ENCODE measurements at regions not wholly inside any gene's neighbourhood (a gene's known extent, or its start where the extent isn't known, plus 50 kb on each side); places are given as distances from the start of the nearest gene placed in this dataset.

DNA sequence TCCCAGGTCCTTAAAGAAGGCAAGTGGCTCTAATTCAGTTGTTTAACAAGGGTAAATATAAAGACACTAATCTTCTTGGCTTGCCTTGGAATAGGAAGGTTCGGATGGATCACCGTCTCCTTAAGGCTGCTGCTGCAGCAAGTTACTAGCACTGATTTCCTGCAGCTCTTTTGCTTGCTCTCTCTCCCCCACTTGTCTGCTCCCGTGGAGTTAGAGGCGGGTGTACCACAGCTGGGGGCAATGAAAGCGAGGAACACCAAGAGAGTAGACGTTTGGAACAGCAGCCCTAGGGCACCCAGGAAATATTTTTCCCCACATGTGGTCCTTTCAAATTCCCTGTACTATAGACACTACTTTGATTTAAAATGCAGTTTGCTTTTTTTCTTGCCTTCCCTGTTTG, 202.2 kb downstream of the SH2D1A start:
- TF ChIP-seq POLR2AphosphoS5 (IDR thresholded peaks at IDR 0.05; ENCODE audit: low read depth, low read length) = no peak
- TF ChIP-seq FOXP2 (optimal IDR thresholded peaks at IDR 0.05; ENCODE audit: borderline replicate concordance, extremely low read depth, extremely low read length, insufficient read depth) = no peak
- TF ChIP-seq REST (IDR thresholded peaks at IDR 0.05; ENCODE audit: insufficient read depth in 1 of 2, low read depth in 2 of 2, low read length in 2 of 2) = no peak
- no peak for TF ChIP-seq TAF1 (IDR thresholded peaks at IDR 0.05; ENCODE audit: borderline replicate concordance, insufficient read depth, low read length)
- no peak for TF ChIP-seq SIN3A (IDR thresholded peaks at IDR 0.05; ENCODE audit: borderline replicate concordance, insufficient read depth, low read length)

GRCh38 chrX:124555036-124555595, 208.8 kb downstream of the SH2D1A start:
- TF ChIP-seq FOXP2 (optimal IDR thresholded peaks at IDR 0.05; ENCODE audit: borderline replicate concordance, extremely low read depth, extremely low read length, insufficient read depth) = no peak
- TF ChIP-seq REST (IDR thresholded peaks at IDR 0.05; ENCODE audit: insufficient read depth in 1 of 2, low read depth in 2 of 2, low read length in 2 of 2) = no peak
- TF ChIP-seq SIN3A (IDR thresholded peaks at IDR 0.05; ENCODE audit: borderline replicate concordance, insufficient read depth, low read length) = no peak
- TF ChIP-seq TAF1 (IDR thresholded peaks at IDR 0.05; ENCODE audit: borderline replicate concordance, insufficient read depth, low read length) = no peak
- no peak for TF ChIP-seq POLR2AphosphoS5 (IDR thresholded peaks at IDR 0.05; ENCODE audit: low read depth, low read length)

GRCh38 chrX:124557976-124558375, 211.6 kb downstream of the SH2D1A start:
- TF ChIP-seq POLR2AphosphoS5 (IDR thresholded peaks at IDR 0.05; ENCODE audit: low read depth, low read length) = no peak
- TF ChIP-seq REST (IDR thresholded peaks at IDR 0.05; ENCODE audit: insufficient read depth in 1 of 2, low read depth in 2 of 2, low read length in 2 of 2) = no peak
- TF ChIP-seq TAF1 (IDR thresholded peaks at IDR 0.05; ENCODE audit: borderline replicate concordance, insufficient read depth, low read length) = no peak
- no peak for TF ChIP-seq FOXP2 (optimal IDR thresholded peaks at IDR 0.05; ENCODE audit: borderline replicate concordance, extremely low read depth, extremely low read length, insufficient read depth)
- TF ChIP-seq SIN3A (IDR thresholded peaks at IDR 0.05; ENCODE audit: borderline replicate concordance, insufficient read depth, low read length) = no peak

DNA sequence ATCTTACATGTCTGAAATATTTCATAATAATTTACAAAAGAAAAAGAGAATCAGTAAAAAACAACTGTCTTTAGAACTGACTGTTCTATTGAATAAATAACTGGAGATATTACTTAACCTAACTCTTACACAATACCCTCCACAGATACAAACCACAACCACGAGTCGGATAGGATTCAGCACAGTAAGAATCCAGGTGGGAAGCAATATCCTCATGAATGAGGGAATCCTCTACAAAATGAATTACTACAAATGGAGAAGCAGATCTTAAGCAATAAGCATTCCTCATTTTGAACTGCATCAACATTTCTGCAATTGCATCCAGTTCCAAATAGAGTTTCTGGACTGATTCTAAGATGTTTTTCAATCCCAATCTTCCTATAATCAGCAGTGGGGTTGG, 227.1 kb downstream of the SH2D1A start:
- TF ChIP-seq FOXP2 (optimal IDR thresholded peaks at IDR 0.05; ENCODE audit: borderline replicate concordance, extremely low read depth, extremely low read length, insufficient read depth) (no peak), POLR2AphosphoS5 (IDR thresholded peaks at IDR 0.05; ENCODE audit: low read depth, low read length) (no peak), TAF1 (IDR thresholded peaks at IDR 0.05; ENCODE audit: borderline replicate concordance, insufficient read depth, low read length) (no peak), REST (IDR thresholded peaks at IDR 0.05; ENCODE audit: insufficient read depth in 1 of 2, low read depth in 2 of 2, low read length in 2 of 2) (no peak), SIN3A (IDR thresholded peaks at IDR 0.05; ENCODE audit: borderline replicate concordance, insufficient read depth, low read length) (no peak)

DNA sequence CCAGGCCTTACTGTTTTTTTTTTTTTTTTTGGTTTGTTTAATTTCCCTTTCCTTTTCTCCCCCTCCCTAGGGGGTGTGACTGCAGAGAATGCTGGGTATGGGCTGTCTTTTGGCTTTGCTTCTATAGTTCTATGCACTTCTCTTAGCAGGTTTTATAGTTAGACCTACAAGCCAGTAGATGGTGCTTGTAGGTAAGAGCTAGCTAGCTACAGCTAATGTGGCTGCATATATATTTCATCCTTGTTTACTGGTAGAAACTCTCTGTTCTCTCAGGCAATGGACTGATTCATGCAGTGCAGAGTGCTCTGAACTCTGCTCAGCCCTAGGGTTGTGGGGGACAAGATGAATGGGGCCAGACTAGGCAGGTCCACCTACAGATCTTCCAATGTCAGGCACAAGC, 246.4 kb downstream of the SH2D1A start:
- TF ChIP-seq TAF1 (IDR thresholded peaks at IDR 0.05; ENCODE audit: borderline replicate concordance, insufficient read depth, low read length) (no peak), POLR2AphosphoS5 (IDR thresholded peaks at IDR 0.05; ENCODE audit: low read depth, low read length) (no peak), SIN3A (IDR thresholded peaks at IDR 0.05; ENCODE audit: borderline replicate concordance, insufficient read depth, low read length) (no peak), FOXP2 (optimal IDR thresholded peaks at IDR 0.05; ENCODE audit: borderline replicate concordance, extremely low read depth, extremely low read length, insufficient read depth) (no peak), REST (IDR thresholded peaks at IDR 0.05; ENCODE audit: insufficient read depth in 1 of 2, low read depth in 2 of 2, low read length in 2 of 2) (no peak)
